Neural progenitor cell (in vitro differentiated cells): ENCODE measurements at regions not wholly inside any gene's neighbourhood (a gene's known extent, or its start where the extent isn't known, plus 50 kb on each side); places are given as distances from the start of the nearest gene placed in this dataset.

Experiments used
- DNase-seq: peaks from one replicate; pipeline ENCODE4 v3.0.0-alpha.2; 2016; ENCODE audit warnings: low spot score
- H2AFZ ChIP-seq: fragments of 200-600 bp; sonication (generic); replicated peaks from 2 replicates; pipeline ENCODE4 v1.6.1; 2016; ENCODE audit warnings: antibody characterized with exemption
- H3F3A ChIP-seq: fragments of 200-600 bp; sonication (generic); 2 replicates; pipeline ENCODE4 v1.6.1; 2016; ENCODE audit warnings: antibody characterized with exemption, low read depth
- H3K27ac ChIP-seq: fragments of 200-600 bp; sonication (generic); 2 replicates; pipeline ENCODE4 v1.5.1; 2016; ENCODE audit warnings: mild to moderate bottlenecking
- H3K27me3 ChIP-seq: fragments of 200-600 bp; sonication (generic); 2 replicates; pipeline ENCODE4 v1.6.1; 2016; ENCODE audit warnings: mild to moderate bottlenecking, moderate library complexity
- H3K36me3 ChIP-seq: fragments of 200-600 bp; sonication (generic); 2 replicates; pipeline ENCODE4 v1.5.1; 2016
- H3K4me1 ChIP-seq: fragments of 200-600 bp; sonication (generic); 2 replicates; pipeline ENCODE4 v1.6.1; 2016; ENCODE audit warnings: mixed run types
- H3K4me2 ChIP-seq: fragments of 200-600 bp; sonication (generic); 2 replicates; pipeline ENCODE4 v1.6.1; 2016
- H3K4me3 ChIP-seq: fragments of 200-600 bp; sonication (generic); 2 replicates; pipeline ENCODE4 v1.5.1; 2016
- H3K79me2 ChIP-seq: fragments of 200-600 bp; sonication (generic); 2 replicates; pipeline ENCODE4 v1.6.1; 2016; ENCODE audit warnings: low read depth
- H3K9ac ChIP-seq: fragments of 200-600 bp; sonication (generic); 2 replicates; pipeline ENCODE4 v1.6.1; 2016
- H3K9me3 ChIP-seq: fragments of 200-600 bp; sonication (generic); 2 replicates; pipeline ENCODE4 v1.5.1; 2016; ENCODE audit warnings: low read depth
- H4K20me1 ChIP-seq: fragments of 200-600 bp; sonication (generic); 2 replicates; pipeline ENCODE4 v1.6.1; 2016; ENCODE audit warnings: low read depth
- H3K27ac Mint-ChIP-seq: 3 replicates; pipeline ENCODE4 v1.8.0; 2021; ENCODE audit warnings: mixed read lengths
- H3K27me3 Mint-ChIP-seq: 2 replicates; pipeline ENCODE4 v1.8.0; 2022; ENCODE audit warnings: low read depth, mild to moderate bottlenecking, inconsistent platforms, moderate library complexity, mixed read lengths; ENCODE audit not compliant: insufficient read depth
- H3K36me3 Mint-ChIP-seq: 3 replicates; pipeline ENCODE4 v1.8.0; 2021; ENCODE audit warnings: mixed read lengths
- H3K4me1 Mint-ChIP-seq: 3 replicates; pipeline ENCODE4 v1.8.0; 2021; ENCODE audit warnings: mixed read lengths
- H3K4me3 Mint-ChIP-seq: 3 replicates; pipeline ENCODE4 v1.8.0; 2021; ENCODE audit warnings: mild to moderate bottlenecking, moderate library complexity, mixed read lengths
- H3K9me3 Mint-ChIP-seq: 3 replicates; pipeline ENCODE4 v1.8.0; 2020; ENCODE audit warnings: mixed read lengths
- CTCF ChIP-seq: fragments of 200-600 bp; sonication (generic); IDR thresholded peaks from 2 replicates; pipeline ENCODE4 v1.5.1; 2017; ENCODE audit warnings: antibody characterized with exemption, mild to moderate bottlenecking
- EZH2 ChIP-seq: fragments of 200-600 bp; sonication (generic); IDR thresholded peaks from 2 replicates; pipeline ENCODE4 v1.6.1; 2017; ENCODE audit warnings: antibody characterized with exemption, mild to moderate bottlenecking, moderate library complexity
- EZH2phosphoT487 ChIP-seq: fragments of 200-600 bp; sonication (generic); IDR thresholded peaks from 2 replicates; pipeline ENCODE4 v1.6.1; 2017; ENCODE audit warnings: antibody characterized with exemption

- no peak overlapping the region for H3K9ac ChIP-seq
- H3K27me3 ChIP-seq = no peaks in the 10 kb centered on the region
- no peak overlapping the region for H3K4me2 ChIP-seq
- no peak overlapping the region for H3K4me3 ChIP-seq
- peaks cover 5% of the 10 kb centered on the region for H3K4me1 Mint-ChIP-seq
- H3K27me3 Mint-ChIP-seq = peaks cover 4% of the 10 kb centered on the region
- H3K36me3 Mint-ChIP-seq = no peaks in the 10 kb centered on the region
- H3K36me3 ChIP-seq = no peaks in the 10 kb centered on the region
- H3K9me3 Mint-ChIP-seq = peaks cover 11% of the 10 kb centered on the region
- TF ChIP-seq EZH2 (no peak), CTCF (no peak), EZH2phosphoT487 (no peak)
- no peak overlapping the region for H3K27ac ChIP-seq
- H4K20me1 ChIP-seq = no peaks in the 10 kb centered on the region
- no peak overlapping the region for H3K4me3 Mint-ChIP-seq
- no peak for DNase-seq
- no peak overlapping the region for H2AFZ ChIP-seq
- no peaks in the 10 kb centered on the region for H3F3A ChIP-seq
- H3K9me3 ChIP-seq = no peaks in the 10 kb centered on the region
- H3K27ac Mint-ChIP-seq = no peak overlapping the region
- no peaks in the 10 kb centered on the region for H3K4me1 ChIP-seq
- no peaks in the 10 kb centered on the region for H3K79me2 ChIP-seq
Observed at GRCh38 chr12:13316587-13317246, 120.2 kb downstream of the EMP1 start.

GRCh38 chr12:13313886-13314285, 117.4 kb downstream of the EMP1 start:
- no peak overlapping the region for H3K9ac ChIP-seq
- Mint-ChIP-seq H3K9me3 (peaks cover 8% of the 10 kb centered on the region), H3K36me3 (no peaks in the 10 kb centered on the region), H3K27ac (no peak overlapping the region), H3K4me1 (peaks cover 8% of the 10 kb centered on the region), H3K4me3 (no peak overlapping the region), H3K27me3 (peaks cover 5% of the 10 kb centered on the region)
- no peaks in the 10 kb centered on the region for H3F3A ChIP-seq
- no peak for DNase-seq
- no peaks in the 10 kb centered on the region for H3K36me3 ChIP-seq
- no peaks in the 10 kb centered on the region for H3K79me2 ChIP-seq
- H3K4me2 ChIP-seq = no peak overlapping the region
- no peak overlapping the region for H3K27ac ChIP-seq
- no peak overlapping the region for H3K4me3 ChIP-seq
- H4K20me1 ChIP-seq = no peaks in the 10 kb centered on the region
- no peak for TF ChIP-seq EZH2phosphoT487
- TF ChIP-seq CTCF = no peak
- TF ChIP-seq EZH2 = no peak
- H3K9me3 ChIP-seq = no peaks in the 10 kb centered on the region
- no peaks in the 10 kb centered on the region for H3K27me3 ChIP-seq
- no peaks in the 10 kb centered on the region for H3K4me1 ChIP-seq
- no peak overlapping the region for H2AFZ ChIP-seq

GRCh38 chr12:13311551-13311950, 115.0 kb downstream of the EMP1 start:
- no peaks in the 10 kb centered on the region for H3K27me3 ChIP-seq
- no peaks in the 10 kb centered on the region for H4K20me1 ChIP-seq
- Mint-ChIP-seq H3K4me1 (peaks cover 8% of the 10 kb centered on the region), H3K27ac (no peak overlapping the region), H3K36me3 (no peaks in the 10 kb centered on the region), H3K4me3 (no peak overlapping the region), H3K9me3 (peaks cover 2% of the 10 kb centered on the region), H3K27me3 (peaks cover 7% of the 10 kb centered on the region)
- no peak overlapping the region for H3K4me3 ChIP-seq
- H3K4me2 ChIP-seq = no peak overlapping the region
- no peak overlapping the region for H2AFZ ChIP-seq
- no peak for TF ChIP-seq CTCF
- no peak for TF ChIP-seq EZH2
- no peak for TF ChIP-seq EZH2phosphoT487
- H3K4me1 ChIP-seq = no peaks in the 10 kb centered on the region
- H3K79me2 ChIP-seq = no peaks in the 10 kb centered on the region
- H3K9ac ChIP-seq = no peak overlapping the region
- no peaks in the 10 kb centered on the region for H3K36me3 ChIP-seq
- DNase-seq = no peak
- H3F3A ChIP-seq = no peaks in the 10 kb centered on the region
- no peaks in the 10 kb centered on the region for H3K9me3 ChIP-seq
- H3K27ac ChIP-seq = no peak overlapping the region
